ENCODE measurements at regions not wholly inside any gene's neighbourhood (a gene's known extent, or its start where the extent isn't known, plus 50 kb on each side); places are given as distances from the start of the nearest gene placed in this dataset.
"Not testable (repeated sequence)": the region's sequence is repeated elsewhere in the genome, so short reads cannot be mapped to it uniquely, and the experiment has no call there.

- Histone ChIP-seq H3K27ac (no peak overlapping the region), H3K27me3 (no peaks in the 10 kb centered on the region), H3K9me3 (no peaks in the 10 kb centered on the region), H3K4me3 (no peak overlapping the region), H3K4me1 (no peaks in the 10 kb centered on the region), H3K36me3 (no peaks in the 10 kb centered on the region)
- no peak for TF ChIP-seq POLR2A (IDR thresholded peaks at IDR 0.05)
- no peak for TF ChIP-seq EP300 (IDR thresholded peaks at IDR 0.05)
- TF ChIP-seq CTCF (IDR thresholded peaks at IDR 0.05) = no peak
- TF ChIP-seq POLR2AphosphoS5 (IDR thresholded peaks at IDR 0.05) = no peak
- ATAC-seq (ENCODE audit: low FRiP score in 2 of 2) = no peak
- no peak for DNase-seq
- WGBS, 2 donors = 83 to 91% methylated on average over 2 of the region's 2 CpGs
These were observed 821.3 kb downstream of the TAF11L14 start for GRCh38 chr5:18455521-18455920.

GRCh38 chr5:18457255-18457654, 823.0 kb downstream of the TAF11L14 start:
- Histone ChIP-seq H3K36me3 (no peaks in the 10 kb centered on the region), H3K4me1 (no peaks in the 10 kb centered on the region), H3K4me3 (no peak overlapping the region), H3K27ac (no peak overlapping the region), H3K27me3 (no peaks in the 10 kb centered on the region), H3K9me3 (no peaks in the 10 kb centered on the region)
- TF ChIP-seq CTCF (IDR thresholded peaks at IDR 0.05) (no peak), POLR2A (IDR thresholded peaks at IDR 0.05) (no peak)
- WGBS, 2 donors = 92 to 96% methylated on average over 5 of the region's 5 CpGs
- DNase-seq (no peak), ATAC-seq (ENCODE audit: low FRiP score in 2 of 2) (no peak)

GRCh38 chr5:18461766-18462165, 827.5 kb downstream of the TAF11L14 start:
- DNase-seq (no peak), ATAC-seq (ENCODE audit: low FRiP score in 2 of 2) (no peak)
- TF ChIP-seq POLR2A (IDR thresholded peaks at IDR 0.05) (no peak), EP300 (IDR thresholded peaks at IDR 0.05) (no peak), CTCF (IDR thresholded peaks at IDR 0.05) (no peak), POLR2AphosphoS5 (IDR thresholded peaks at IDR 0.05) (no peak)
- Histone ChIP-seq H3K36me3 (no peaks in the 10 kb centered on the region), H3K27me3 (no peaks in the 10 kb centered on the region), H3K4me3 (no peak overlapping the region), H3K27ac (no peak overlapping the region), H3K4me1 (no peaks in the 10 kb centered on the region), H3K9me3 (no peaks in the 10 kb centered on the region)
- WGBS, 2 donors = 33 to 39% methylated on average over 1 of the region's 1 CpG

- Histone ChIP-seq H3K4me1 (no peaks in the 10 kb centered on the region), H3K9me3 (no peaks in the 10 kb centered on the region), H3K36me3 (no peaks in the 10 kb centered on the region), H3K27ac (no peak overlapping the region), H3K4me3 (no peak overlapping the region), H3K27me3 (no peaks in the 10 kb centered on the region)
- 55 to 61% methylated on average over 11 of the region's 11 CpGs for WGBS, 2 donors
- peak in 1 of 2 donors; percentile 46 for DNase-seq
- ATAC-seq (ENCODE audit: low FRiP score in 2 of 2) = peak in 1 of 2 donors; percentile 82
- TF ChIP-seq POLR2A (IDR thresholded peaks at IDR 0.05) (no peak), CTCF (IDR thresholded peaks at IDR 0.05) (peak in 5 of 6 experiments; percentile 11 to 65 (median 58)), POLR2AphosphoS5 (IDR thresholded peaks at IDR 0.05) (no peak)
These were observed 831.8 kb downstream of the TAF11L14 start for GRCh38 chr5:18465833-18466681.

GRCh38 chr5:18466731-18467130, 832.5 kb downstream of the TAF11L14 start:
- H3K36me3 ChIP-seq = no peaks in the 10 kb centered on the region
- DNase-seq (no peak), ATAC-seq (ENCODE audit: low FRiP score in 2 of 2) (no peak)
- H3K9me3 ChIP-seq = no peaks in the 10 kb centered on the region
- WGBS, 2 donors = 41 to 47% methylated on average over 1 of the region's 1 CpG
- H3K27me3 ChIP-seq = no peaks in the 10 kb centered on the region
- no peak overlapping the region for H3K4me3 ChIP-seq
- no peak for TF ChIP-seq EP300 (IDR thresholded peaks at IDR 0.05)
- TF ChIP-seq CTCF (IDR thresholded peaks at IDR 0.05) = no peak
- TF ChIP-seq POLR2AphosphoS5 (IDR thresholded peaks at IDR 0.05) = no peak
- TF ChIP-seq POLR2A (IDR thresholded peaks at IDR 0.05) = no peak
- no peak overlapping the region for H3K27ac ChIP-seq
- no peaks in the 10 kb centered on the region for H3K4me1 ChIP-seq

- not testable (repeated sequence) for H3K36me3 ChIP-seq; H3K4me1 ChIP-seq; H3K27me3 ChIP-seq; H3K27ac ChIP-seq; H3K9me3 ChIP-seq; ATAC-seq (ENCODE audit: low FRiP score in 2 of 2); H3K4me3 ChIP-seq
- DNase-seq = peak in 1 of 2 donors; percentile 52
- WGBS, 2 donors = 92% methylated on average over 14 to 15 of the region's 15 CpGs
These were observed 837.5 kb downstream of the TAF11L14 start for GRCh38 chr5:18471791-18472190.
